Activated T-helper 9 cell treated with anti-CD3 and anti-CD28 coated beads, Interleukin-2, amount 50 U/mL, for 16 hours (primary cell): ENCODE measurements at regions not wholly inside any gene's neighbourhood (a gene's known extent, or its start where the extent isn't known, plus 50 kb on each side); places are given as distances from the start of the nearest gene placed in this dataset.

Experiments used
- DNase-seq: peaks from one replicate; pipeline ENCODE4 v3.0.0-alpha.2; 2020; ENCODE audit warnings: low read depth

DNA sequence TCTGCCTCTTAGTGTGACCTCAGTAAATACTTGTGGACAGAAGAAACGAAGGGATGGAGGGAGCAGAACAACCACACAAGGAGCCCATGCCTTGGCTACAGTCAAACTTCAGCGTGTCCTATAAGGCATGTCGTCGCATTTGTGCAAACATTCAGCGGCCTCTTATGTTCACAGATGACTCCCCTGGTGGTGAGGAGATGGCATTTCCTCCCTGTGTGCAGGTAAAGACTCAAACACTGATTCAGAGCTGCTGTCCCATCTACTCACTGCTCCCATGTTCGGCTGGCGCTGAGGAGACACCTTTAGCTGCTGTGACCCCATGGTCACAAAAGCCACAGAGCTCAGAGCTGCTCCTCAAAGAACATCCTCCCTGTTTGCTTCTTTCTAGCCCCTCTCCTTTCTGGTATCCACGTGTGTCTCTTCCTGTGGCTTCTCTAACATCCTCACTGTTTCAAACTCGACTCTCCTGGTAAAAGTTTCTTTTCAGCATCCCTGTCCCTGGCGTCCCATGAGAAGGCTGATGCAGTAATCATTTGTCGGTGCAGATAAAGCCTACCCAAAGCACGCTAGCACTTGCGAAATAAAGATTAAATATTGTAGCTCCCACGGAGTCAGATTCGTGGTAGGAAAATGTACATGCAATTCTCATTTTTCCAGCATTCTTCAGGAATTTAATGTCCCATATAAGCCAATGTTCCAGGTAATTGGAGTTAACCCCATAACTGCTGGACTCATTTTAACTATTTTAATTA, 124.9 kb upstream of the NEBL start:
- no peak for DNase-seq

DNA sequence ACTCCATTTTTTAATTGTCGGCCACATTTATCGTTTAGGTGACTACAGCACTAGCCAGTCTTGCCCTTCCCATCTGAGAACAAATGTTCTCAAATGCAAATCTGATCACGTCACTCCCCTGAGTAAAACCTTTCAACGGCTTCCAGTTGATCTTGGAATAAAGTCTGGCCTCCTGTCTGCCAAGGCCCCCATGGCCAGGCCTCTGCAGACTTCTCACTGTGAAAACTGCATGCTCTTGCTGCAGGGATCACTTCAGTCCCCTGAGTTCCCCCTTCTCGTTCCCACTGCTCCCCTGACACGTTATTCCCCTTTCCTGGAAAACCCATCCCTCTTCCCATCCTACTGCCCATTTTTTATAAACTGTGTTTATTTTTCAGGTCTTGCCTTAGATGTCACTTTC, 124.1 kb upstream of the NEBL start:
- DNase-seq: no peak

DNA sequence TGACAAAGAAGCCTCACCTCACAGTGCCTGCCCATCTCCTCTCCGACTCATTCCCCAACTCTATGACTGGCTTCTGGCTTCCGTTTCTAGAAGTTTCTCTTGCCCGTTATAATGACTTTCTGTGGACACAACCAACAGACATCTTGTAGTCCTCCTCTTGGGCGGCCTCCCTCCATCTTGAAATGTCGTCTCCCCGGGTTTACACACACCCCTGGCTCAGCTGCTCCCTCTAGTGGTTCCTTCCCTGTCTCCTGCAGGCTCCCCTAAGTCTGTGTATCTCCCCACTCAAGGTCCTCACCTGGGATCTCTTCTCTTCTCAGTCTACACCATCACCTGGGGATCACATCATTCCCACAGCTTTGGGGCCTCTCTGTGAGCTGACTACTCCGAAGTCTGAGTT, 123.4 kb upstream of the NEBL start:
- DNase-seq: no peak

DNA sequence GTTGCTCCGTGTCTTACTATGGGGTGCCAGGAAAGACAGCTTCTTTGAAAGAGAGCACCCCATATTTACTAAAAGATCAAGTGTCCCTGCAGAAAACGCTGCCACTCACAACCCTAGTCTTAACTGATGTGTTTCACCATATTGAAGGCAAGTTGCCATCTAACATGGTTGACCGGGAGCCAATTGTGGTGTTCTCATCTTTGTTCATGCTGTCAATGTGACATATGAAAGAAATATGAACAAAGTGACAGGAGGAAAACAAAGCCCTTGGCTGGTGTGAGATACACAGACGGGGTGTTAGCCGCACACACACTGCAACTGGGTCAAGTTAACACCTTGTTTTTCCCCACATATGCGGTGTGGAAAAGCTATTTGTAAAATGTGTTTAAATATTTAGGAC, 122.3 kb upstream of the NEBL start:
- DNase-seq: no peak

DNA sequence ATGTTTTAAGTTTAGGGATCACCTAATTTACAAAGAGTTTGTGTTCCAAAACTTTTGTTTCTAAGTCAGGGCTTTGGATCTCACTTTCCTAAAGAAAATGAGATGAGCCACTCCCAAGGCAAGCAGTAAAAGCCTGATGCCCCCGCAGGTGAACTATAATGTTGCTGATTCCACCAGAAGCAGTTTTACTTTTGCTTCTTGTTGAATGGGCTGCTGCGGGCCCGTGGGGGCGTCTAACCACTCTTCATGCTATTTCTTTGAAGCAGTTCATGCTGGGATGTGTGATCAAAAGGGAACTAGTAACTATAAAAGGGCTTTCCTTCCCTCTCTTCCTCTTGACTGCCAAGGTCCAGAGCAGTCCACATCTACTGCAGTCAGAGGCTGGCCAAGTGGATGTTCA, 118.7 kb upstream of the NEBL start:
- no peak for DNase-seq

DNA sequence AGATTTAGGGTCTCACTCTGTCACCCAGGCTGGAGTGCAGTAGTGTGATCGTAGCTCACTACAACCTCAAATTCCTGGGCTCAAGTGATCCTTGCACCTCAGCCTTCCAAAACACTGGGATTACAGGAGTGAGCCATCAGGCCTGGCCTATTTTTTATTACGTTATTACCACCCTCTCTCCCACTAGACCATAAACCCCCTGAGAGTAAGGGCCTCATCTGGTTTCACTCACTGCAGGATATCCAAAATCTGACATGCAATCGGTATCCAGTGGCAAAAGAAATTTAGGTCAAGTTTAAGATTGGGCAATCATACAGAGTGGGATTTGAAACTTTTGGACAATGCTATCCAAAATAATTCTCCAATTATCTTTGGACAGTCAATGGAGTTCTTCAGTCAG, 117.0 kb upstream of the NEBL start:
- no peak for DNase-seq

DNA sequence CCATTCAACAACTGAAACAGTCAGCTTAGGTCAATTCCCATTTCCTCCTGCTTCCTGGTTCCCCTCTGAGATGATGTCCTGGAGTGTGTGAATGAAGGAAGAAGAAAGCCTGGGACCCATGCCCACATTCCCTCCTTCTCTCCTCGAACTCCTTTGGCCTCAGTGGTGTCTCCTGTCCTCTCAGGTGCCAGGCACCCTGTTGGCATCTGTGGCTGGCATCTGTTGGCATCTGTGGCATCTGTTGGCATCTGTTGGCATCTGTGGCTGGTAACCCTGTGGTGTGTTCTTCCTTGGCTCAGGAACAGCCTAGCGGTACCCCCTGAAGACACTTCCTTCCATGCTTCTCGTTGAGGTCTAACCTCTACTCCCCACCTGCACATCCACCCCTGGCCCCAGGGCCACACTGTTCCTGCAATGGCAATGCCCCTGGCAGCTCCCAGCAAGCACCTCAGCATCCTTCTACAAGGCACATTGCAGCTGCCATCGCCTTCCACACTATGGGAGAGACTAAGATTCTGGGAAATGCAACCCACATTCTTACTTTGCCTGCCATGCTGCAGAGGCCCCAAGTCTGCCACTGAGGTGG, 114.4 kb upstream of the NEBL start:
- DNase-seq: no peak

DNA sequence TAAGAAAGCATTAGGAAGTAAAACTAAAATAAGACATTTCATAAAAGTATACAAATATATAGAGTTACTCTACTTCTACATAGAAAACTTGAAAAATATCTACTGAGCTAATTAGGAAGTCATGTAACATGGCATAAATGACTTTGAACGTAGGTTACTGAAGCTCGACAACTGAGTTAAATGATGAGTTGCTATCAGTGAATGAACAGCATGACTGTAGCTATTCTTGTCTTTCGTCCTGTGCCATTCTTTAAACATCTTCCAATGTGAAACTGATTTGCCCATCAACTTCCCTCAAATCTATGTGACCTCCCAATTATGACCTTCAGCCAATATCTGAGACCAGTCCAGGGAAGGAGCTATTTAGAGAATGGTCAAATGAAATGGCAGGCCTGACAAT, 113.5 kb upstream of the NEBL start:
- DNase-seq: no peak

DNA sequence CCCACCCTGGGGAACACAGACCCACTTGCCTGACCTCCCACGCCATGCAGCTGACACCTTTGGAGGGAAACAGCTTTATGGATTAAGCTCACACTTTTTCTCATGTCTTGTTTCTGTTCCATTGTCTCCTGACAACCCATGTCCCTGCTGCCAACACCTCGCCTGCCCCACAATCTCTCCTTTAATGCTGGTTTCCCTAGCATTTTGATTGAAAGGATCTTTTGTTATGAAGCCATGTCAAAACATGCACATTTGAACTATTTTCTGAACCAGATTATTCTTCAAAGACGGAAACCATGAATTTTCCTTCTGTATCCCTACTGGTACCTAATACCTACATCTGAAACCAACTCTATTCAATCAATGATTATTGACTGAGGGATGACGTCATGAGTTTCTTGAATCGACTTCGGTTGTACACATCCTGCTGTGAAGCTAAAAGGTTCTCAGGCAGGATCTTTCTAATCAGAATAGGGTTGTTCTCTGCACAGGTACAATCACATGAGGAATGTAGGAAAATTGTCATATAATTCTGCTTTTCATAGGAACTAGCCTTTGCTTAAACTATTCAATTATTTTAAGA, 106.2 kb upstream of the NEBL start:
- no peak for DNase-seq

DNA sequence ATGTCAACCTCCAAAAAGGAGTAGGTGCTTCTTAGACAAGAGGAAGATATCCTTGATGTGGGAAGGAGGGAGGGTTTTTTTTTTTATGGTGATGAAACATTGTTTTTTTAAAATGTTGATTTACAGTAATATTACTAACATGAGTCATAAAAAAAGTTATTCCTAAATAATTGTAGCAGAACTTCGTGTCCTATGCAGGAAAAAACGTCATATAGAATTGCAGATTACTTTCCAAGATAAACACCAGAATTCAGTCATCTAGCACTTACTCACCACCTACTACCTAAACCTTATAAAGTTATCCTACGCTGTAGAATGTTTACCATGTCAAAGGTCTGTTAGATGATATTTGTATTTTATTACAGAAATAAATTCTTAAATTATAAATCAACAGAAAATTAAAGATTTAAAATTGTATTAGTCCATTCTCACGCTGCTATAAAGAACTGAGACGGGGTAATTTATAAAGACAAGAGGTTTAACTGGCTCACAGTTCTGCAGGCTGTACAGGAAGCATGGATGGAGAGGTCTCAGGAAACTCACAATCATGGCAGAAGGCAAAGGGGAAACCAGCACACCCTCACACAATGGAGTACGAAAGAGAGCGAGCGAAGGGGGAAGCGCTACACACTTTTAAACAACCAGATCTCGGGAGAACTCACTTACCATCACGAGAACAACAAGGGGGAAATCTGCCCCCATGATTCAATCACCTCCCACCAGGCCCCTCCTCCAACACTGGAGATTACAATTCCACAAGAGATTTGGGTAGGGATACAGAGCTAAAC, 105.2 kb upstream of the NEBL start:
- no peak for DNase-seq

DNA sequence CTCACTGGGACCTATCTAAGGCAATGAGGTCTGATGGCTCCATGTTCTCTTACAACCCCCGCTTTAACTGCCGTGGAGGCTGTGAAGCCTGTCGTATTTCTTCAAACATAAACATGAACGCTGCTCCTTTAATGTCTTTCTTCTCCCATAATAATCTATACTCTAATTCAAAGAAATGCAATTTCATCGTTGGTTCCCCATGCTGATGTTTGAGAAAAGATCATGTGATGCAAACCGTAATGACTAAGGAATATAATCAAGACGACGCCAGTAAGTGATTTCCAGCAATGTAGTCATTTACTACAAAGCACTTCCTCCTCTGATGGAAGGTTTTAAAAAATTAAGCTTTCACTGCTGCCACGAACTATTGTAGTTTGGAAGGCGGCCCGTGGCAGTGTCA, 102.6 kb upstream of the NEBL start:
- DNase-seq: no peak

DNA sequence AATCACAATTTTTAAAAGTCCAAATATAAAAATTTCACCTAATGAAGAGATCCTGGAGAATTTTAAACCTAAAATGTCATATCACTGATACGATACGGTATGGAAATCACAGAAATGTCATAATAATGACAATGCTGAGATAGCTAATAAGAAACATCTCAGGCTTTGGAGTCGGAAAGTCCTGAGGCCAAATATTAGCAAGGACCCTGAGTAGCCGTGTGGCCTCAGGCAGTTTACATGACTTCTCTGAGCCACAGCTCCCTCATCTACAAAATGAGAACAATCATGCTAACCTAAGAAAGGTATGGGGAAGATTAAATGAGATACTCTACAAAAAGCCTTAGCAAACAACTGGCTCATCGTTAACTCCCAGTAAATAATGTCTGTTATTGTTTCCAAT, 100.9 kb upstream of the NEBL start:
- no peak for DNase-seq

DNA sequence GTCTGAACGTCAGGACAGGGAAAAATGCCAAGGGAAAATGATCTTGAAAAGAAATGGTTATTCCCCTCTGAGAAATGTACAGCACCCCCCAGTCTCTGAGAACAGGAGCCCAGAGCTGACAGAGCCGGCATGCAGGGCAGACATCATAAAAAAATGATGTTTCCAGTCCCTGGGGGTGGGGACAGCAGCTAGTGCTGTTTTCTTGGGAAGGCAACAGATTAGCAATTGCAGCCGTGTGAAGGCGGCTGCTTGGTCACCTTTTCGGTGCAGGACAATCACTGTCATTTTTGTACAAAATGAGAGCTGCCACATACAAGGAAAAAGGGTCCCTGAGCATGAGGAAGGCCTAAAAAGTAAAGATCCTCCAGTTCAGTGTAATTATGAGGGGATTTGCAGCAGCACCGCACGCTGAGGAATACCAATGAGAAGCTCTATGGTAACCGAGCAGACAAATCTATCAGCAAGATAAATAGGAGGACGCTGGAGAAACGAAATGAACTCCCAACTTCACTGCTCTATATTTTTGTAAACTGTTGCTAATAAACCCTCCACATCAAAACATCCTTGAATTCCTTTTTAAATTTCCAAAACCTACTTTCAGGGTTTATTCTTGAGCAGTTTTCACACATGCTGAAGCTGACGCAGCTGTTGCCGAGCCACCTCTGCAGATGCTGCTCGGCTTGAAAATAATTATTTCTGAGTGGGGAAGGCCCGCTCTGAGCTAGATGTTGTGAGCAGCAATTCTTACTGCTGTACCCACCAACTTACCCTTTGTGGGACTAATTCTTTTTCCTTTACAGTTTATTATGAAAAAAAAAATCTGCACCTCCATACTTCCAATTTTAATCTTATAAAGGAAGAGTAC, 98.2 kb upstream of the NEBL start:
- no peak for DNase-seq

DNA sequence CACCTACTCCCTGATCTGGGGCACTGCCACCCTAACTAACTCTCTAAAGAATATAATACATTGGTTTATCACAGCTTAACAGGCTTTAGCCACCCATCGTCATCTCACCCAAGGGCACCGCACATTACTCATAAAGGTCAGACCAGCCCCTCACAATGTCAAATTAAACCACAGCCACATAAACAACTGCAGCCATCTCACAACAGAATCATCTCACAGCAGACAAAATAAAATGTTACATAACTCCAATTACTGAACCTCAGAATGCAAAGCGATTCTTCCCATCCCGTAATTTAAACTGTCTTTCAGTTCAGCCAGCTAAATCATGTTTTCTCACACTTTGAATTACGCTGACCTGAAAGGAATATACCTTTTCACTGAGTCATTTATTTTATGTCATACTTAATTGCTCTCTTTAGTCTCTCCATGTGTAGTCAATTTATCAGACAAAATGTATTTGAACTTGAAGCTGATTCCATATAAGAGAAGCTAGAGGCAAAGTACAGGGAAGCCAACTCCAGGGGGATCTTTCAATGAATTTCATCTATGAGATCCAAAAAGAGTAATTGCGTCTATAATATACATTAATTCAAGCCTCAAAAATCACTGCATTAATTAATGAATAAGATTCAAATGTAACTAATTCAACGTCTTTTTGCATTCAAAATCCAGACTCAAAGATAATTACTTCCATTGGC, 96.9 kb upstream of the NEBL start:
- DNase-seq: no peak

DNA sequence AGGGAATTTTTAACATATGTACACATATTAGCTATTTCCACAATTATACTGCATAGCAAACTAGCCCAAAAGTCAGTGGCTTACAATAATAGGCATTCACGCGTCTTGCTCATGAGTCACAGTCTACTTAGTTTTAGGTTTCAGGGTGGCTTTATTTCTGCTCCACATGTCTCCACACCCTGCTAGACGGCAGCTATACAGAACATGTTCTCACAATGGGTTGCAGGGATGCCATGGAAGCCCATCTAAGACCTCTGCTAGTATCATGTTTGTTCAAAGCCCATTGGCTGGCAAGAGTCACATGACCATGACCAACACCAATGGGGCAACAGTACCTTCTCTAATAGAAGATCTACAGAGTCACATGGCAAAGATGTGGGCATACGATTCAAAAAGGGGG, 96.3 kb upstream of the NEBL start:
- no peak for DNase-seq

DNA sequence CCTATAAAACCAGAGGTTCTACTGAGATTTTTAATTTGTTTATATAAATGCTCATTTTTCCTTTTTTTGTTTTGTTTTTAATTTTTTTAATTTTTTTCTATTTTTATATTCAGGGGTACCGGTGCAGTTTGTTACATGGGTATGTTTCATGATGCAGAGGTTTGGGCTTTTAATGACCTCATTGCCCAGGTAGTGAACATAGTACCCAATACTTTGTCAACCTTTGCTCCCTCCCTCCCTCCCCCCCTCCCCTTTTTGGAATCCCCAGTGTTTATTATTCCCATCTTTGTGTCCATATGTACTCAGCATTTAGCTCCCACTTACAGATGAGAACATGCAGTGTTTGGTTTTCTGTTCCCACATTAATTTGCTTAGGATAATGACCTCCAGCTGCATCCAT, 94.4 kb upstream of the NEBL start:
- no peak for DNase-seq

DNA sequence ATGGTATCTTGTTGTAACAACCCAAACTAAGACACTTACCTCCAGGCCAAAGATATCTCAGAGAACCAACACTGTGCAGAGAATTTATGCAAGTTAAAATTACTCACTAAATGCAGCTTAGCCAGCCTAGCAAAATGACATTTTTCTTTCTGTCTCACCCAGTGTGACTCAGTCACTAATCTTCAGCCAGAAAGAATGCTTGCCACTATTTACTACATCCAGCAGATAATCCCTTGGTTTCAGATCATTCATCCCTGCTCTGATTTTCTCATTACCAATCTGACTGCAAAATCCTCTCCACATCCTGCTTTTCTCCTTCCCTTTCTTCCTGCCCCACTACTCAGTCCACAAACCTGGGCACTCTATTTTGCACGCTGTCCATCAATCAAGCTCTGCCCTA, 93.5 kb upstream of the NEBL start:
- DNase-seq: no peak

DNA sequence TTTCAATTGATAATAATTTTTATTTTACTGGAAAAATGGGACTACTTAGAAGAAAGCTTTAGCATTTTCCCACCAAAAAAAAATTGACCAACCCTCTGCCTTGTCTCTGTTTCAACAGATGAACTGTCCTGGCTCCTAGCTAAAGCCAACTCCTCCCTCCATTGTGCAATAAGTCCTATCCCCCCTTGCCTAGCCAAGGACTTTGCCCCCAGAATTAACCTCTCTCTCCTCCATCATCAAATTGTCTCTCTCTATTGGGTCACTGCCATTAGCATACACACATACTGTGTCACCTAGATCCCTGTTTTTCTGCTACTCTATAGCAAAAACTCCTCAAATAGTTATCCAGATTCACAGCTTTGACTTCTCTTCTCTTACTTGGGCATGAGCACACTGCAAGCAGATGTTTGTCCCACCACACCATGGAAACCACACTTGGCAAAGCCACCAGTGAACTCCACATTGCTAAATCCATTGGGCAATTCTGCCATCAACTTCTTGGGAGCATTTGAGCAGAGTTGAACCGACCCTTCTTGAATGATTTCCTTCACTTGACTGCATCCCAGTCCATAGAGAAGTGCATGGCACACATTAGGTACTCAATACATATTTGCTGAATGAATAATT, 91.4 kb upstream of the NEBL start:
- no peak for DNase-seq

DNA sequence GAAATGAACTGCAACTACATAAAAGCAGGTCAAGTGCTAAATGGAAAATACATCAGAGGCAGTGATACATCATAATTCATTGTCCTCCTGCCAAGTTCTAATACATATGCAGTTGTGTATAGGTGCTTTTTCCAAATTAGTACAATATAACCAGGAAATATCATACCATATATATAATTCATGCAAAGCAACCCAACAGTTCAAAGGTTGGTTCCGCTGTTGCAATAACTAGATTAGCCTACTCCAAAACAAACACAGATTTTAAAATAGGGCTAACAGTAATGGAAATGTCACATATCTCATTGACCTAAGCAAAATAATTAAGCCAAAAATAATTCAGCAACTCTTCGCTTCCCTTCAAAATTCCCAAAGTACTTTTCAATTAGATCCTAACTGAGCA, 88.9 kb upstream of the NEBL start:
- DNase-seq: no peak

DNA sequence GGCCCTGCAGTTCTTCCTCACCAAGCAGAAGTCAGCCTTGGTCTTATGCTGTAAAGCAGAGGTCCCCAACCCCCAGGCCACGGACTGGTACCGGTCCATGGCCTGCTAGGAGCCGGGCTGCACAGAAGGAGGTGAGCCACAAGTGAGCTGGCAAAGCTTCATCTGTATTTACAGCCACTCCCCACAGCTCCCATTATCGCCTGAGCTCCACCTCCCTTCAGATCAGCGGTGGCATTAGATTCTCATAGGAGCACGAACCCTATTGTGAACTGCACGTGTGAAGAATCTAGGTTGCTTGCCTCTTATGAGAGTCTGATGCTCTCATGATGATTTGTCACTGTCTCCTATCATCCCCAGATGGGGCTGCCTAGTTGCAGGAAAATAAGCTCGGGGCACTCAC, 87.6 kb upstream of the NEBL start:
- no peak for DNase-seq

DNA sequence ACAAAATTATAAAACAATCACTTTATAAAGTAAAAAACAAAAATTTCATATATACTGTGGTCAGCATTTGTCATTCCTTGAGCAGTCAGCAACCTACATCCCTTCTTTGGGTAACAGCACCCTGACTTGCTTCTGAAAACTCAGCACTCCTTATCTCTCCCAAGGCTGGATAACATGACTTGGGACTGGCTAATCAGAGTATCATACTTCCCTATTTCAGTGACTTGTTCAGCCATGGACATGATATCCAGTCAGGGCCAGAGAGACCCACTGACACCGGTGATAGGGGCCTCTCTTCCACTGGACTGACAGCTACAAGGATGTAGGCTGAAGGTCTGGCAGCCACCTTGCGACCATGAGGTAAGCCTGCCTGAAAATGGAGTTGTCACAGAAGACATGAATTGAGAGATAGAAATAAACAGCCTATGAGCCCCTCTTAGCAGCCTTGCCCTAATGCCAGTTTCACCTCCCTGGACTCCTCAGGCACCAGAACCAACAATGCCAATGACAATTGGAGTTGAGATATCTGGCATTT, 84.4 kb upstream of the NEBL start:
- no peak for DNase-seq
